Tibial nerve (tissue), 4 donors: ENCODE measurements at regions not wholly inside any gene's neighbourhood (a gene's known extent, or its start where the extent isn't known, plus 50 kb on each side); places are given as distances from the start of the nearest gene placed in this dataset.

Experiments
- CTCF ChIP-seq, 5 experiments: fragments of 200-600 bp in 3 of 5; fragments of 450-650 bp in 2 of 5; sonication (generic) in 3 of 5; IDR thresholded peaks; one replicate each; pipeline ENCODE4 v1.5.1; 2016 to 2019; ENCODE audit warnings: antibody characterized with exemption in 5 of 5, mild to moderate bottlenecking in 3 of 5, moderate library complexity in 2 of 5
- EP300 ChIP-seq, 2 donors: sonication (generic); formaldehyde crosslinking; IDR thresholded peaks; one replicate each; pipeline ENCODE4 v1.6.1; 2017; ENCODE audit warnings: antibody characterized with exemption in 2 of 2, mild to moderate bottlenecking in 1 of 2
- POLR2A ChIP-seq, 2 donors: fragments of 450-650 bp; IDR thresholded peaks; one replicate each; pipeline ENCODE4 v1.6.1; 2017; ENCODE audit warnings: antibody characterized with exemption in 2 of 2, mild to moderate bottlenecking in 2 of 2, moderate library complexity in 2 of 2

- TF ChIP-seq EP300 (IDR thresholded peaks at IDR 0.05), result no peak
- no peak for TF ChIP-seq POLR2A (IDR thresholded peaks at IDR 0.05)
- no peak for TF ChIP-seq CTCF (IDR thresholded peaks at IDR 0.05)
Observed at GRCh38 chr5:10867389-10868303, 106.6 kb upstream of the DAP start.
